Stimulated activated CD4-positive, alpha-beta T cell treated with anti-CD3 and anti-CD28 coated beads, TNF-alpha, amount 100 ng/mL, for 1 hour (primary cell): ENCODE measurements at regions not wholly inside any gene's neighbourhood (a gene's known extent, or its start where the extent isn't known, plus 50 kb on each side); places are given as distances from the start of the nearest gene placed in this dataset.

ENCODE experiments used
- DNase-seq, 3 donors: peaks; one replicate each; pipeline ENCODE4 v3.0.0-alpha.2; 2020; ENCODE audit warnings: low read depth in 3 of 3, low spot score in 1 of 3

DNA sequence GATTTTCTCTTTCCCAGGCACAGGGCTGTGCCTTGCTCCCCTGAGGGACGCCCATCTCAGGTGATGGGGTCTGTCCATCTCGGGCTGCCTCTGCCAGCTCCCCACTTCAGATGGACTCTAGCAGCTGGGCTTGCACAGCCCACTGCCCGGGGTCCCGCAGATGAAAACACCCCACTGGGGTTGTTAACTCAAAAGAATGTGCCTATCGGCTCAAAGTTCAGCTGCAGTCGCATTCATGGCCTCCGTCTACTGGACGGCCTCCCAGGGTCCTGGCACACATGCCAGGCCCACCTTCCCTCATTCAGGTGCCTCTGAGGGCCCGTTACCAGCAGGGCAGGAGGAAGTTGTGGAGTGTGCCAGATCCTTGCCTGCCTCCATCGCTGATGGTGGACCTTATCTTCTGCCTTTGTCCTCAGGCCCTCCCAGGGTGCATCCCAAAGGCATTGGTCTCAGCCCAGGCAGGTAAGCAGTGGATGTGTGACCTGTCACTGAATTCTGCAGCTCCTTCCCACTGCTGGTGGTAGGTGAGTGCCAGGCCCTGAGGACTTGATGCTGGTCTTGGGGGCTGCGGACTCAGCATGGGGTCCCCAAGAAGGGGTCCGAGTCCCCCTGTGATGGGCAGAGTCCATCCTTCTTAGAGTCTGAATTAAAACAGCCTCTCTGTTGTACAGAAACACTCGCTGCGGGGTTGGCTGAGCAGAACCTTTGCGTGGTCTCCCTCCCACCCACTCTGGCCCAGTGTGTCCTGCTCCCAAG lies 324.6 kb upstream of the DIO3 start:
- DNase-seq, result no peak

GRCh38 chr14:101237252-101237616 lies 324.1 kb upstream of the DIO3 start:
- no peak for DNase-seq

DNA sequence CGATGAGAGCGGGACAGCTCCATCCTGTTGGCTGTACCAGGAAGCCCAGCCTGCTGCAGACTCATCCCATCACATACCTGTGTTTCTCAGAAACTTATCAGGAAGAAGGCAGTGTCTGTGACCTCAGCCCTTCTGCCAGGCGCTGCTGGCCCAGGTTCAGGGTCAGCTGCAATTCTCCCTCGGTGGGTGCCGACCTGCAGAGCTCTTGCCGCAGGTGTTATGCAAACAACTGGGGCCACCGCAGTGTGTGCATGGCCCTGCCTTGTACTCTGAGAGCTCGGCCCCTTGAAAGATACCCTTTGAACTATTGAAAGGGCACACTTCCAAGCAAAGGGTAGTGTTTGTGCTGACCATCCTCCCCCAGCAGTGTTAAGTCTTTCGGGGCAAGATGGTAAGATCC lies 322.2 kb upstream of the DIO3 start:
- no peak for DNase-seq

DNA sequence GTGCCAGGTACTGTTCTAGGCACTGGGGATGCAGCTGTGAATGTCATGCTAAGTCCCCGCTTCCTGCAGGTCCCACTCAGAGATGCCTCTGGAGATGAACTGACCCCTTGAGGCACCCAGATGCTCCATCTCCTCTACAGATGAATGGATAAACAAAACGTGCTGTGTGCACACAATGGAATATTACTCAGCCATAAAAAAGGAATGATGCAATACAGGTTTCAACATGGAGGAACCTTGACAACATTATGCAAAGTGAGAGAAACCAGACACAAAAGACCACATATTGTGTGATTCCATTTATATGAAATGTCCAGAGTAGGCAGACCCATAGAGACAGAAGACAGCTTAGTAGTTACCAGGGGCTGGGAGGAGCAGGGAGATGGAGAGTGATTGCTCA lies 320.1 kb upstream of the DIO3 start:
- DNase-seq, result no peak

GRCh38 chr14:101241807-101242278 lies 319.5 kb upstream of the DIO3 start:
- no peak for DNase-seq

- DNase-seq, result no peak
These were observed 318.6 kb upstream of the DIO3 start for GRCh38 chr14:101242442-101243385.

DNA sequence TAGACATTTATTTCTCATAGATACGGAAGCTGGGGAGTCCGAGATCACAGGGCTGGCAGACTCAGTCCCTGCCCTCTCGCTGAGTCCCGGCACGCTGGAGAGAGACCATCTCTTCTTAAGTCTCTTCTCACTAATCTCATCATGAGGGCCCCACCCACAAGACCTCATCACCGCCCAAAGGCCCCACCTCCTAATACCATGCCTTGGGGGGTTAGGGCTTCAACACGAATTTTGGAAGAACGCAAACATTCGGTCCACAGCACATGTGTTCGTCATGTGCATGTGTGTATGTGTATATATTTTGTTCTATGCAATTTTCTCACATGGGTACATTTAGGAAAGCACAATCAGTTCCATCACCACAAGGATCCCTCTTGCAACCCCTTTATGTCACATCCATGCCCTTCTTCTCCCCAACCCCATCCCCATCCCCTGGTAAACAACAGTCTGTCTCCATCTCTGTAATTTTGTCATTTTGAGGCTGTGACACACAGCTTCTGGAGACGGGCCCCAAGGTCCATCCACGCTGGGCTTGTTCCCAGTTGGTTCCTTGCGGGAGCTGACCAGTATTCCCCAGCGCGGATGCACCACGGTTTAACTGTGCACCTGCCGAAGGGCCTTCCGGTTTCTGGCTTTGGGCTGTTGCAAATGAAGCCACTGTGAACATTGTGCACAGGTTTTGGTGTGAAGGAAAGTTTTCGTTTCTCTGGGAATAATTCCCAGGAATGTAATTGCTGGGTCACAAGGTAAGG lies 317.5 kb upstream of the DIO3 start:
- no peak for DNase-seq

DNA sequence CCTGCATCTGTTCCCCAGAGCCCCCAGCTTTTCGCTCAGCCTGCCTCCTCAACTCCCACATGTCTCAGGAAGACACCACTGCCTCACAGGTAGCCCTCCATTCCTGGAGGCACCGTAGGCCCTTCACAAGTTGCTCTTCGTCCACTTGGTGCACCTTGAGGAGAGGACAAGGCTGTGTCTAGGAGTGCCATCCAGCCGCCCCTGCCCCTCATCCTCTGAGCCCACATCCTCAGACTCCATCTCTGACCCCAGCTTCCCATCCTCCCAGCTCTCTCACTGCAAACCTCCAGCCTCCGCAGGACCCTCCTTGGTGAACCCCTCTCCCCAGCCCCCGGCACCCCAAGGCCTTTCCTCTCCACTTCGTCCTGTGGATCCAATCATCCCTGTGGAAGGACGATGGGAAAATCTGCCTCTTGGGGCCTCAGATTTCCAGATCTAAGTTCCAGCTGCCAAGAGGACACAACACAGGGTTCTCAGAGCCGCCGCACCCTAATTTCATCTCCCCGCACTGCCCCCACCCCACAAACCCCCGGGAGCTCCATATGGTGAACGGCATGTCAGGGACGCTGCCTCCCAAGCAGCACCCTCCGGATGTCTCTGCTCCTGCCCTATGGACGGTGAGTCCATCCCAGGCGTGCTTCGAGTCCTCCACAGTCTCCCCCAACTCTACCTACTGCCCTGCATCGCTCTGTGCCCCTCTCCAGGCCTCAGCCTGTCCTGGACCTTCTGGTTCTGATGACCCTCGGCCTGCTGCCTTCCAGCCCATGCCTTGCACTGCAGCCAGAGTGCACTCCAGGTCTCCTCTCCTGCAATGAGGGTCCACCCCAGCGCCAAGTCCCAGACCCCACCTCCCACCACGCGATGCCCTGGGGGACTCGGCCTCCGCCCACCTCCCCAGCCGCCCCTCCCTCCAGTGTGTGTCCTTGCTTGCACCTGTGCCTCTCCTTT lies 314.1 kb upstream of the DIO3 start:
- DNase-seq, result no peak

- DNase-seq, result no peak
These were observed 313.2 kb upstream of the DIO3 start for GRCh38 chr14:101247842-101248725.

- DNase-seq, result no peak
These were observed 312.2 kb upstream of the DIO3 start for GRCh38 chr14:101248840-101249675.

DNA sequence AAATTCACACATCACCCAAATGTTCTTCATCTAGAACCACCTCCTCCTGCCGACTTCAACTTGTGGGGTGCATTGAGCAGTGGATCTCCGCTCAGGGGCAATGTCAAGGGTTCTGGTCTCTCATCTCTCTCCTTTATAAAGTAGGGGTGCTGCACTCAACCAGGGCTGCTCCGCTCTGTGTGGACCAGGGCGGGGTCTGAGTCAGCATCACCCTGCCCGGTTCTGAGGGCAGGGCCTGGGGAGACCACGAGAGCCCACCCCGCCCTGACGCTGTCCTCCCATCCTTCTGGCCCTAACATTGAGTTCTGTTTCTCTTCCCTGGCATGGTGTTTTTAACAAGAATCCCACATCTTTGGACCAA lies 311.6 kb upstream of the DIO3 start:
- no peak for DNase-seq

GRCh38 chr14:101250336-101250947 lies 310.9 kb upstream of the DIO3 start:
- no peak for DNase-seq

GRCh38 chr14:101250948-101251811 lies 310.1 kb upstream of the DIO3 start:
- no peak for DNase-seq

DNA sequence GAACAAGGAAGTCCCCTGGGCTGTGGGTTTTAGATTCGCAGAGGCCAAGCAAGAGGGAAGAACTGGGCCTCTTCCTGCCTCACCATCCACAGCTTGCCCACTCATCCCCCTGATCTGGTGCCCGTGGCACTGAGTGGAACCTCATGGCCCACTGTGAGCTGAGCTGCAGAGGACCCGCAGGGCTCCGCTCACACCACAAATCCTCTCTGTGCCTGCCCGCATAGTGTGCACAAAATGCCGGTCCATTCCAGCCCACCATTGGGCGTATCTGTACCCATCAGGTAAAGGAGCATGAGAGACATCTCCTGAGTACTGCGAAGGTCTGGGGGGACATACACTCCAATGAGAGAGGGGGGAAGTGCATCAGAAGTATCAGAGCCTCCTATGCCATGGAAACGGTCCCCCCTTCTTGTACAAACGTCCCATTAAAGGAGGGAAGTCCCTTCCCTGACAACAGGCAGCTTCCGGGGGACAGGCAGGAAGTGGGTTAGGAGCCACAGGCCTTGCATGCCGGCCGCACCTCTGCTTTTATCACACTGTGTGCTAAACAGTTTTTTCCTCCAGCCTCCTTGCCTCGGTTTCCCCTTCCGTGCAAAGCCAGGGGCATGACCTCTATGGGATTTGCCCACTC lies 309.4 kb upstream of the DIO3 start:
- DNase-seq, result no peak

GRCh38 chr14:101252443-101253214 lies 308.7 kb upstream of the DIO3 start:
- DNase-seq, result no peak

- DNase-seq, result no peak
These were observed 307.3 kb upstream of the DIO3 start for GRCh38 chr14:101253948-101254347.
